Retinal pigment epithelial cell (primary cell): ENCODE measurements at regions not wholly inside any gene's neighbourhood (a gene's known extent, or its start where the extent isn't known, plus 50 kb on each side); places are given as distances from the start of the nearest gene placed in this dataset.

ENCODE experiments used
- DNase-seq: peaks from one replicate; pipeline ENCODE4 v3.0.0-alpha.2; 2010; ENCODE audit warnings: low read depth
- H3K4me3 ChIP-seq: 2 replicates; pipeline ENCODE4 v1.5.1; 2011; ENCODE audit warnings: mild to moderate bottlenecking, low read length, control low read depth, moderate library complexity
- TF ChIP-seq, protein P1 (sequence below): conservative IDR thresholded peaks from 2 replicates; pipeline ENCODE4 v1.5.1; 2011; ENCODE audit warnings: low read depth, low read length, control low read depth, inconsistent platforms

DNA sequence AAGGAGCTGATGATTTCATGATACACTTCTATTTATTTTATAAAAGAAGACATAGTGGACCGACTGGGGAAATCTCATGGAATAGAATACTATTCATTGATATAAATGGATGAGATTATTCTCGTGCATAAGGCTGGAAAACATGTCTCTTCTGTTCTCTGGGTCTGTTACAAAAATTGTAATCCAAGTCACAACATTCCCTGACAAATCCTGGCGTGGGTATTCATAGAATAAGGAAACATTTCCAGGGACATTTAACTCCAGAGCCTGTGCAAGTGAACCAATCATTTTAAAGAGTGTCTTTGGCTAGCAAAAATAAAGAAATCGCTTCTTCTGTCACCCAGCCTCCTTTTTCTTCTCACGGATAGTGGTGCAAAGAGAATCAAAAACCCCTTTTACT, 1148.5 kb upstream of the AUTS2 start:
- DNase-seq, result no peak
- TF ChIP-seq, protein P1, sequence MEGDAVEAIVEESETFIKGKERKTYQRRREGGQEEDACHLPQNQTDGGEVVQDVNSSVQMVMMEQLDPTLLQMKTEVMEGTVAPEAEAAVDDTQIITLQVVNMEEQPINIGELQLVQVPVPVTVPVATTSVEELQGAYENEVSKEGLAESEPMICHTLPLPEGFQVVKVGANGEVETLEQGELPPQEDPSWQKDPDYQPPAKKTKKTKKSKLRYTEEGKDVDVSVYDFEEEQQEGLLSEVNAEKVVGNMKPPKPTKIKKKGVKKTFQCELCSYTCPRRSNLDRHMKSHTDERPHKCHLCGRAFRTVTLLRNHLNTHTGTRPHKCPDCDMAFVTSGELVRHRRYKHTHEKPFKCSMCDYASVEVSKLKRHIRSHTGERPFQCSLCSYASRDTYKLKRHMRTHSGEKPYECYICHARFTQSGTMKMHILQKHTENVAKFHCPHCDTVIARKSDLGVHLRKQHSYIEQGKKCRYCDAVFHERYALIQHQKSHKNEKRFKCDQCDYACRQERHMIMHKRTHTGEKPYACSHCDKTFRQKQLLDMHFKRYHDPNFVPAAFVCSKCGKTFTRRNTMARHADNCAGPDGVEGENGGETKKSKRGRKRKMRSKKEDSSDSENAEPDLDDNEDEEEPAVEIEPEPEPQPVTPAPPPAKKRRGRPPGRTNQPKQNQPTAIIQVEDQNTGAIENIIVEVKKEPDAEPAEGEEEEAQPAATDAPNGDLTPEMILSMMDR, result no peak
- no peak overlapping the region for H3K4me3 ChIP-seq

DNA sequence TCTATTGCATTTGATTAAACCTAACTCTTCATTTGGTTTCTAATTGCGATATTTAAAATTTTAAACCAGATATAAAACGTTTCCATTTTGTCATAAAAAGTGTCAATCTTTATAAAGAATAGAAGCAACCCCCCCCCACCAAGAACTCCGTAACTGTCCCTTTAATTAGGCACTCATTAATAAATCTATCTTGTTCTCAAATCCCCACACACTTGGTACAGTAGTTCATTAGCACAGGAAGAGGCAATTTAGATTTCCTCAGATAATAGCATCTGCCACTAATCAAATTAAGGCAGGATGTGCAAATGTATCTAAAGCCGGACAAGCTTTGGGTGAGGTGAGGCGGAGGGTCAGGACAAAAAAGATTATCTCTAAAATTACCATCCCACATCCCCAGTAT, 1143.3 kb upstream of the AUTS2 start:
- TF ChIP-seq, protein P1, result no peak
- no peak overlapping the region for H3K4me3 ChIP-seq
- no peak for DNase-seq

DNA sequence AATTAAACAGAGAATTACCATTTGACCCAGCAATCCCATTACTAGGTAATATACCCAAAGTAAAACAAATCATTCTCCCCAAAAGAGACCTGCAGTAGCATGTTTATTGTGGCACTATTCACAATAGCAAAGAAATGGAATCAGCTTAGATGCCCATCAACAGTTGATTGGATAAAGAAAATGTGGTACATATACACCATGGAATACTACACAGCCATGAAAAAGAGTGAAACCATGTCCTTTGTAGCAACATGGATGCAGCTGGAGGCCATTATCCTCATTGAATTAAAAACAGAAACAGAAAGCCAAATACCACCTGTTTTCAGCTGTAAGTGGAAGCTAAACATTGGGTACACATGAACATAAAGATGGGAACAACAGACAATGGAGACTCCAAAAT, 1141.8 kb upstream of the AUTS2 start:
- DNase-seq, result no peak
- TF ChIP-seq, protein P1, result no peak
- no peak overlapping the region for H3K4me3 ChIP-seq

DNA sequence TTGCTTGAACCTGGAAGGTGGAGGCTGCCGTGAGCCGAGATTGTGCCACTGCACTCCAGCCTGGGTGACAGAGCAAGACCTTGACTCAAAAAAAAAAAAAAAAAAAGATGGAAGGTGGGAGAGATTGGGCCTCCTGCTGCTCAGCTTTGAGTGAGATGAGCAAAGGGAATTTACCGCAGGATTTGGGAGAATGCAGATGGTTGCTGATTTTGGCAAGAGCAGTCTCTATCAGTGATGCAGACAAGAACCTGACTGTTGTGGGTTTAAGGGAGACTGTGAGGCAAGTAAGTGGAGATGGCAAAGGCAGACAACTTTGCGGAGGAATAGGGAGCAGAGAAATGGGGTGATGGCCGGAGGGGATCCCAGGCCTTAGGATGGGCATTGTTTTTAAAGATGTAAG, 1140.8 kb upstream of the AUTS2 start:
- TF ChIP-seq, protein P1, result no peak
- no peak for DNase-seq
- no peak overlapping the region for H3K4me3 ChIP-seq

DNA sequence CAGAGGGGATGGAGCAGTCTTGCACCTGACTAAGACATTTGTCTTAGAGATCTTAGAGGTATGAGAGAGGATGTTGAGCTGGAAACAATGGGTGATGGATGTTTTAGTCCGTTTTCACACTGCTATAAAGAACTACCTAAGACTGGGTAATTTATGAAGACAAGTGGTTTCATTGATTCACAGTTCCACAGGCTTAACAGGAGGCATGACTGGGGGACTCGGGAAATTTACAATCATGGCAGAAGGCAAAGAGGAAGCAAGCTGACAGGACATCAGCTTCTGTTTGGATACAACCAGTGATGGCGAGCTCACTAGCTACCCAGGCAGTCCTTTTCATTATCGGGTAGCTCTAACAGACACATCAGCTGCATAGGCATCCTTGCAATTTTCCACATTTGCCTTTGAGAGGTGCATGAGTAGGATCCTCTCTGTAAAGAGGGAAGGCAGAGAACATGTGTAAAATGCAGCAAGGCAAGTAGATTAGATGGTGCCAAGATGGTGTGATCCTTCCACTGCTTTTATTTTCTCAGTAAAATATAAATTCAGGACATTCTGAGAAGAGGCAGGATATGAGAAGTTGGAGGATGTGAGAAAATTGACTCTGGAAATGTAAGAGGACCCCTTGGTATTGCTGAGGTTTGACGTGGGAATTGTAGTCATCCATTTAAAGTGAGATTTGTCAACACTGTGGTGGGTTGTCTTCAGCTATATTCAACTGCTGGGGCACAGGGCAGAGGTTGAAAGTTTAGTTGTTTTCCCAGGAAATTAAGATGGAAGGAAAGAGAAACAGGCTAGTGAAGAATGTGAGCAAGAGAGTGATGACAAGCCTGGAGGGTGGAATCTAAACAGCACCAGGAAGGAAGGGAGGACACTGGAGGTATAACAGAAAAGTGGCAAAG, 1140.0 kb upstream of the AUTS2 start:
- TF ChIP-seq, protein P1, result no peak
- H3K4me3 ChIP-seq, result no peak overlapping the region
- DNase-seq, result no peak

DNA sequence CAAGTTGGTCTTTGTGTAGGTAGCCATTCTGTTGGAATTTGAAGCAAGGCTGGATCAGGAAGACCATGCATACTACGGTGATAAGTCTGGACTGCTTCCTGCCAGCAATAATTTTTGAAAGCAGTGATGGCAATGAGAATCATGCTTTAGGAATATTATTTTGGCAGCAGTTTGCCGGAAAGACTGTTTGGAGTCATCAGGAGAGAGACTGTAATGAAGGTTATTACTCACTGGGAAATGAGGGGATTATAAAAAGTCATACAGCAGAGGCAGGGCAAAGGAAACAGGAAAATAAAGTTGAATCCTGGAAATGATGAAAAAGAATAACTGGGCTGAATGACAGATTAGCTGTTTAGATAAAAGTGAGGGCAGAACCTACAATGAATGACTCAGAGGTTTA, 1136.8 kb upstream of the AUTS2 start:
- no peak overlapping the region for H3K4me3 ChIP-seq
- peak; percentile 81 for DNase-seq
- TF ChIP-seq, protein P1, result no peak

DNA sequence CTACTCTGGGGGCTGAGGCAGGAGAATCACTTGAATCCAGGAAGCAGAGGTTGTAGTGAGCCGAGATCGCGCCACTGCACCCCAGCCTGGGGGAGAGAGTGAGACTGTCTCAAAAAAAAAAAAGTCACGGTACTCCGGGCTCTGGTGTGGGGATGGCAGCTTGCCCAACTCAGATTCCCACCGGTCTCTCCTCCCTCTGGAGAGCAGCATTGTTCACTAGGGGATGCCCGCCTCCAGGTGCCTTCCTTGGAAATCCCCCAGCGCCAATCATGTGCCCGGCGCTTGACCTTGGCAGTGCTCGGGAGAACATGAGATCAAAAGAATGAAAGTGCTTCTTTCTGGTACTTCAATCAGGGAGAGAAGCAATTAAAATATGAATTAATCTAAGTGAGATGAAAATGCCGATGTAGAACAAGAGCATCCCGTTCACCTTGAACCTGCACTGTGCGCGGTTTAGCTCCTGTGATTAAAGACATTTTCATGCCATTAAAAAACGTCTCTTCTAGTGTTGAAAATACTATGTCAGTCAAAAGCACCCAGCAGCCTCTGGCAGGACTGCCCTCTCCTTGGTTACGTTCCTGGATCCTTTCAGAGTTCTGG, 1127.3 kb upstream of the AUTS2 start:
- no peak for DNase-seq
- TF ChIP-seq, protein P1, result no peak
- no peak overlapping the region for H3K4me3 ChIP-seq
